HG02884 (cell line): ENCODE measurements at regions not wholly inside any gene's neighbourhood (a gene's known extent, or its start where the extent isn't known, plus 50 kb on each side); places are given as distances from the start of the nearest gene placed in this dataset.

Experiments used
- ATAC-seq: cut with Tn5 transposase; IDR thresholded peaks from one replicate; pipeline ENCODE4 v1.9.1; 2021; ENCODE audit warnings: mild to moderate bottlenecking, moderate library complexity; ENCODE audit not compliant: unreplicated experiment

- ATAC-seq = no peak
Observed at GRCh38 chr10:118940386-118940785, 89.1 kb upstream of the NANOS1 start.

GRCh38 chr10:118943253-118943652 is 86.3 kb upstream of the NANOS1 start:
- no peak for ATAC-seq

GRCh38 chr10:118944959-118945633 is 84.4 kb upstream of the NANOS1 start:
- ATAC-seq = no peak

- ATAC-seq = no peak
Observed at GRCh38 chr10:118948786-118949185, 80.7 kb upstream of the NANOS1 start.

GRCh38 chr10:118950190-118950680 is 79.3 kb upstream of the NANOS1 start:
- ATAC-seq = no peak

- no peak for ATAC-seq
Observed at GRCh38 chr10:118950997-118951637, 78.4 kb upstream of the NANOS1 start.

GRCh38 chr10:118952493-118953295 is 76.8 kb upstream of the NANOS1 start:
- ATAC-seq = no peak

GRCh38 chr10:118953598-118954393 is 75.7 kb upstream of the NANOS1 start:
- no peak for ATAC-seq

GRCh38 chr10:118955531-118955930 is 74.0 kb upstream of the NANOS1 start:
- ATAC-seq = no peak

- ATAC-seq = no peak
Observed at GRCh38 chr10:118955951-118956801, 73.3 kb upstream of the NANOS1 start.

- no peak for ATAC-seq
Observed at GRCh38 chr10:118956802-118957442, 72.6 kb upstream of the NANOS1 start.

GRCh38 chr10:118957443-118957825 is 72.1 kb upstream of the NANOS1 start:
- no peak for ATAC-seq

GRCh38 chr10:118957966-118958365 is 71.5 kb upstream of the NANOS1 start:
- ATAC-seq = no peak

GRCh38 chr10:118958559-118958958 is 71.0 kb upstream of the NANOS1 start:
- no peak for ATAC-seq

- no peak for ATAC-seq
Observed at GRCh38 chr10:118958984-118959925, 70.3 kb upstream of the NANOS1 start.

- no peak for ATAC-seq
Observed at GRCh38 chr10:118960157-118961090, 69.1 kb upstream of the NANOS1 start.

GRCh38 chr10:118961436-118961835 is 68.1 kb upstream of the NANOS1 start:
- ATAC-seq = no peak
